ENCODE measurements at regions not wholly inside any gene's neighbourhood (a gene's known extent, or its start where the extent isn't known, plus 50 kb on each side); places are given as distances from the start of the nearest gene placed in this dataset.
"Not testable (repeated sequence)": the region's sequence is repeated elsewhere in the genome, so short reads cannot be mapped to it uniquely, and the experiment has no call there.

GRCh38 chr6:57708061-57708460 lies 390.6 kb downstream of the PRIM2 start:
- not testable (repeated sequence) for DNase-seq (ENCODE audit: low spot score)

- not testable (repeated sequence) for DNase-seq (ENCODE audit: low spot score)
Observed at GRCh38 chr6:57722546-57722945, 405.1 kb downstream of the PRIM2 start.

- not testable (repeated sequence) for DNase-seq (ENCODE audit: low spot score)
Observed at GRCh38 chr6:57723815-57724401, 406.5 kb downstream of the PRIM2 start.

- DNase-seq (ENCODE audit: low spot score), result not testable (repeated sequence)
Observed at GRCh38 chr6:57729407-57729806, 412.0 kb downstream of the PRIM2 start.

- DNase-seq (ENCODE audit: low spot score), result peak; percentile 9
Observed at GRCh38 chr6:57730726-57731125, 413.3 kb downstream of the PRIM2 start.

- not testable (repeated sequence) for DNase-seq (ENCODE audit: low spot score)
Observed at GRCh38 chr6:57747716-57748115, 430.3 kb downstream of the PRIM2 start.

GRCh38 chr6:57759850-57760249 lies 442.4 kb downstream of the PRIM2 start:
- DNase-seq (ENCODE audit: low spot score), result not testable (repeated sequence)

GRCh38 chr6:57792720-57793397 lies 475.4 kb downstream of the PRIM2 start:
- not testable (repeated sequence) for DNase-seq (ENCODE audit: low spot score)

GRCh38 chr6:57793398-57793762 lies 475.9 kb downstream of the PRIM2 start:
- not testable (repeated sequence) for DNase-seq (ENCODE audit: low spot score)

GRCh38 chr6:57799703-57800479 lies 482.5 kb downstream of the PRIM2 start:
- DNase-seq (ENCODE audit: low spot score), result not testable (repeated sequence)

- not testable (repeated sequence) for DNase-seq (ENCODE audit: low spot score)
Observed at GRCh38 chr6:57808581-57808980, 491.2 kb downstream of the PRIM2 start.

GRCh38 chr6:57809454-57809853 lies 492.0 kb downstream of the PRIM2 start:
- DNase-seq (ENCODE audit: low spot score), result not testable (repeated sequence)

- not testable (repeated sequence) for DNase-seq (ENCODE audit: low spot score)
Observed at GRCh38 chr6:57813271-57814075, 496.0 kb downstream of the PRIM2 start.

- DNase-seq (ENCODE audit: low spot score), result not testable (repeated sequence)
Observed at GRCh38 chr6:57815826-57816225, 498.4 kb downstream of the PRIM2 start.

GRCh38 chr6:57821325-57821724 lies 503.9 kb downstream of the PRIM2 start:
- not testable (repeated sequence) for DNase-seq (ENCODE audit: low spot score)

GRCh38 chr6:57822448-57822847 lies 505.0 kb downstream of the PRIM2 start:
- DNase-seq (ENCODE audit: low spot score), result not testable (repeated sequence)

GRCh38 chr6:57822896-57823358 lies 505.5 kb downstream of the PRIM2 start:
- DNase-seq (ENCODE audit: low spot score), result no peak

GRCh38 chr6:57837622-57838209 lies 520.3 kb downstream of the PRIM2 start:
- DNase-seq (ENCODE audit: low spot score), result not testable (repeated sequence)

- DNase-seq (ENCODE audit: low spot score), result not testable (repeated sequence)
Observed at GRCh38 chr6:57841551-57841950, 524.1 kb downstream of the PRIM2 start.

GRCh38 chr6:57853745-57854407 lies 536.4 kb downstream of the PRIM2 start:
- DNase-seq (ENCODE audit: low spot score), result peak; percentile 2

Measured in Ammon's horn (tissue), 1 donor.